ENCODE measurements at regions not wholly inside any gene's neighbourhood (a gene's known extent, or its start where the extent isn't known, plus 50 kb on each side); places are given as distances from the start of the nearest gene placed in this dataset.

GRCh38 chrY:16486696-16487215, 1393.3 kb downstream of the CDY2B start:
- no peak for TF ChIP-seq CTCF (IDR thresholded peaks at IDR 0.05; ENCODE audit: borderline replicate concordance, extremely low read depth, insufficient read depth)
- Histone ChIP-seq H3K4me1 (ENCODE audit: control insufficient read depth in 2 of 3, insufficient read depth in 2 of 3, low read depth in 1 of 3, low read length in 3 of 3) (no peaks in the 10 kb centered on the region), H3K27me3 (ENCODE audit: control insufficient read depth, insufficient read depth, low read length) (no peaks in the 10 kb centered on the region), H3K9me3 (ENCODE audit: control insufficient read depth in 2 of 3, insufficient read depth in 1 of 3, low read length in 3 of 3) (no peaks in the 10 kb centered on the region), H3K36me3 (ENCODE audit: control insufficient read depth in 2 of 3, insufficient read depth in 3 of 3, low read length in 3 of 3) (no peaks in the 10 kb centered on the region), H3K27ac (ENCODE audit: low read depth in 2 of 2, low read length in 2 of 2) (no peak overlapping the region), H3K4me3 (ENCODE audit: low read length in 3 of 3) (no peak overlapping the region), H3K9ac (ENCODE audit: low read length in 3 of 3) (no peak overlapping the region)
- DNase-seq, result no peak
- intact Hi-C loops (cut with DNase I), result no loop called here
- FAIRE-seq, result no peak

GRCh38 chrY:16480031-16480430, 1400.0 kb downstream of the CDY2B start:
- H3K9me3 ChIP-seq (ENCODE audit: control insufficient read depth in 2 of 3, insufficient read depth in 1 of 3, low read length in 3 of 3), result no peaks in the 10 kb centered on the region
- H3K9ac ChIP-seq (ENCODE audit: low read length in 3 of 3), result no peak overlapping the region
- FAIRE-seq (no peak), DNase-seq (no peak)
- no peak for TF ChIP-seq CTCF (IDR thresholded peaks at IDR 0.05; ENCODE audit: borderline replicate concordance, extremely low read depth, insufficient read depth)
- H3K4me3 ChIP-seq (ENCODE audit: low read length in 3 of 3), result no peak overlapping the region
- H3K27me3 ChIP-seq (ENCODE audit: control insufficient read depth, insufficient read depth, low read length), result no peaks in the 10 kb centered on the region
- no peaks in the 10 kb centered on the region for H3K36me3 ChIP-seq (ENCODE audit: control insufficient read depth in 2 of 3, insufficient read depth in 3 of 3, low read length in 3 of 3)
- H3K27ac ChIP-seq (ENCODE audit: low read depth in 2 of 2, low read length in 2 of 2), result no peak overlapping the region
- intact Hi-C loops (cut with DNase I), result no loop called here
- no peaks in the 10 kb centered on the region for H3K4me1 ChIP-seq (ENCODE audit: control insufficient read depth in 2 of 3, insufficient read depth in 2 of 3, low read depth in 1 of 3, low read length in 3 of 3)

GRCh38 chrY:16474053-16474452, 1406.0 kb downstream of the CDY2B start:
- Histone ChIP-seq H3K4me1 (ENCODE audit: control insufficient read depth in 2 of 3, insufficient read depth in 2 of 3, low read depth in 1 of 3, low read length in 3 of 3) (no peaks in the 10 kb centered on the region), H3K27ac (ENCODE audit: low read depth in 2 of 2, low read length in 2 of 2) (no peak overlapping the region), H3K36me3 (ENCODE audit: control insufficient read depth in 2 of 3, insufficient read depth in 3 of 3, low read length in 3 of 3) (no peaks in the 10 kb centered on the region), H3K27me3 (ENCODE audit: control insufficient read depth, insufficient read depth, low read length) (no peaks in the 10 kb centered on the region), H3K4me3 (ENCODE audit: low read length in 3 of 3) (no peak overlapping the region), H3K9ac (ENCODE audit: low read length in 3 of 3) (no peak overlapping the region), H3K9me3 (ENCODE audit: control insufficient read depth in 2 of 3, insufficient read depth in 1 of 3, low read length in 3 of 3) (no peaks in the 10 kb centered on the region)
- intact Hi-C loops (cut with DNase I), result no loop called here
- no peak for FAIRE-seq
- DNase-seq, result no peak
- TF ChIP-seq CTCF (IDR thresholded peaks at IDR 0.05; ENCODE audit: borderline replicate concordance, extremely low read depth, insufficient read depth), result no peak

GRCh38 chrY:16454799-16455198, 1425.2 kb downstream of the CDY2B start:
- intact Hi-C loops (cut with DNase I), result no loop called here
- no peak overlapping the region for H3K27ac ChIP-seq (ENCODE audit: low read depth in 2 of 2, low read length in 2 of 2)
- H3K36me3 ChIP-seq (ENCODE audit: control insufficient read depth in 2 of 3, insufficient read depth in 3 of 3, low read length in 3 of 3), result no peaks in the 10 kb centered on the region
- no peak for TF ChIP-seq CTCF (IDR thresholded peaks at IDR 0.05; ENCODE audit: borderline replicate concordance, extremely low read depth, insufficient read depth)
- DNase-seq, result no peak
- no peaks in the 10 kb centered on the region for H3K27me3 ChIP-seq (ENCODE audit: control insufficient read depth, insufficient read depth, low read length)
- no peak for FAIRE-seq
- H3K4me1 ChIP-seq (ENCODE audit: control insufficient read depth in 2 of 3, insufficient read depth in 2 of 3, low read depth in 1 of 3, low read length in 3 of 3), result no peaks in the 10 kb centered on the region
- no peak overlapping the region for H3K4me3 ChIP-seq (ENCODE audit: low read length in 3 of 3)
- no peak overlapping the region for H3K9ac ChIP-seq (ENCODE audit: low read length in 3 of 3)
- no peaks in the 10 kb centered on the region for H3K9me3 ChIP-seq (ENCODE audit: control insufficient read depth in 2 of 3, insufficient read depth in 1 of 3, low read length in 3 of 3)
